Spleen (tissue), 11 donors: ENCODE measurements at regions not wholly inside any gene's neighbourhood (a gene's known extent, or its start where the extent isn't known, plus 50 kb on each side); places are given as distances from the start of the nearest gene placed in this dataset.

Source experiments
- DNase-seq: peaks from one replicate; pipeline ENCODE4 v3.0.0-alpha.2; 2020
- H3K27ac ChIP-seq, 8 donors: fragments of 200-600 bp; sonication (generic) in 7 of 8; 1 replicate in 4 of 8; 2 replicates in 4 of 8; pipeline versions ENCODE4 v1.5.0 to v1.8.0; 2016 to 2021; ENCODE audit warnings: inconsistent platforms in 4 of 8, mild to moderate bottlenecking in 4 of 8, moderate library complexity in 1 of 8
- H3K27me3 ChIP-seq, 7 donors: fragments of 200-600 bp; sonication (generic) in 6 of 7; replicated peaks in 1 of 7; 1 replicate in 4 of 7; 2 replicates in 3 of 7; pipeline versions ENCODE4 v1.5.0 to v1.8.0; 2016 to 2021; ENCODE audit warnings: inconsistent platforms in 3 of 7, mild to moderate bottlenecking in 1 of 7
- H3K36me3 ChIP-seq, 6 donors: fragments of 200-600 bp; sonication (generic) in 5 of 6; 1 replicate in 4 of 6; 2 replicates in 2 of 6; pipeline versions ENCODE4 v1.5.0 to v1.8.0; 2016 to 2021; ENCODE audit warnings: inconsistent platforms in 2 of 6
- H3K4me1 ChIP-seq, 6 donors: fragments of 200-600 bp; sonication (generic) in 5 of 6; 1 replicate in 3 of 6; 2 replicates in 3 of 6; pipeline versions ENCODE4 v1.5.0 to v1.8.0; 2016 to 2021; ENCODE audit warnings: inconsistent platforms in 3 of 6
- H3K4me3 ChIP-seq, 8 donors: fragments of 200-600 bp; sonication (generic) in 7 of 8; 1 replicate in 4 of 8; 2 replicates in 4 of 8; pipeline versions ENCODE4 v1.5.0 to v1.8.0; 2016 to 2021; ENCODE audit warnings: inconsistent platforms in 4 of 8, mild to moderate bottlenecking in 4 of 8, moderate library complexity in 2 of 8
- H3K9me3 ChIP-seq, 8 donors: fragments of 200-600 bp; sonication (generic) in 7 of 8; 1 replicate in 4 of 8; 2 replicates in 4 of 8; pipeline versions ENCODE4 v1.5.0 to v1.8.0; 2016 to 2021; ENCODE audit warnings: inconsistent platforms in 4 of 8
- CTCF ChIP-seq, 11 experiments: fragments of 200-600 bp in 7 of 11; fragments of 450-650 bp in 4 of 11; sonication (generic) in 4 of 11; IDR thresholded peaks in 8 of 11; conservative IDR thresholded peaks in 3 of 11; 1 replicate in 7 of 11; 2 replicates in 4 of 11; pipeline versions ENCODE4 v1.4.0 to v1.8.0; 2016 to 2021; ENCODE audit warnings: antibody characterized with exemption in 11 of 11, inconsistent platforms in 4 of 11, mild to moderate bottlenecking in 1 of 11
- POLR2A ChIP-seq, 3 donors: fragments of 450-650 bp; IDR thresholded peaks; one replicate each; pipeline ENCODE4 v1.5.1; 2017; ENCODE audit warnings: antibody characterized with exemption in 3 of 3, mild to moderate bottlenecking in 1 of 3
- POLR2AphosphoS5 ChIP-seq, 3 donors: sonication (generic); formaldehyde crosslinking; IDR thresholded peaks; one replicate each; pipeline ENCODE4 v1.5.1; 2017; ENCODE audit warnings: antibody characterized with exemption in 3 of 3
- WGBS, 5 donors: extraction: QIAGEN DNeasy Blood & Tissue Kit in 3 of 5; methylation state at CpG; one replicate each; pipeline versions ENCODE4 v1.1.5 to v1.1.7; 2013 to 2018; 5-methylcytosine and 5-hydroxymethylcytosine counted together
- intact Hi-C: fragments of 100-400 bp; cut with DNase I; formaldehyde crosslinking; loops from one replicate; pipeline ENCODE4 v1.15.0; 2023; ENCODE audit warnings: low total_unique reads
- donor health status: healthy with polysubstance abuse.
- donor health status: DM: no; HTN: no; CAD: no; lungs with moderate emphysema.
- donor health status: DM: no; HTN: no; CAD: no.
- donor health status: Bipolar disorder and iron deficiency.
- donor health status: healthy.
- donor health status: DM: no; HTN: no; CAD: no.
- donor health status: DM: yes; HTN: yes; CAD: no.

- peak; percentile 51 for DNase-seq
- intact Hi-C loops: no loop called here
- Histone ChIP-seq H3K27ac (no peak overlapping the region), H3K4me1 (no peaks in the 10 kb centered on the region), H3K27me3 (no peaks in the 10 kb centered on the region), H3K36me3 (no peaks in the 10 kb centered on the region), H3K9me3 (peaks cover 0 to 14% (median 0%) of the 10 kb centered on the region in 8 donors), H3K4me3 (no peak overlapping the region)
- WGBS, 5 donors: 87 to 96% (median 90%) methylated on average over 13 to 24 of the region's 24 CpGs
- no peak for TF ChIP-seq POLR2AphosphoS5 (IDR thresholded peaks at IDR 0.05)
- no peak for TF ChIP-seq POLR2A (IDR thresholded peaks at IDR 0.05)
- TF ChIP-seq CTCF (IDR thresholded peaks at IDR 0.05 in 8 of 11, conservative IDR thresholded peaks at IDR 0.05 in 3 of 11): no peak
Observed at GRCh38 chr2:34991508-34992274, 1363.9 kb upstream of the CRIM1 start.

- no peaks in the 10 kb centered on the region for H3K4me1 ChIP-seq
- no peak overlapping the region for H3K4me3 ChIP-seq
- H3K36me3 ChIP-seq: no peaks in the 10 kb centered on the region
- peaks cover 0 to 25% (median 7%) of the 10 kb centered on the region in 8 donors for H3K9me3 ChIP-seq
- H3K27me3 ChIP-seq: no peaks in the 10 kb centered on the region
- intact Hi-C loops: no loop called here
- no peak for TF ChIP-seq POLR2AphosphoS5 (IDR thresholded peaks at IDR 0.05)
- H3K27ac ChIP-seq: no peak overlapping the region
- DNase-seq: no peak
Observed at GRCh38 chr2:34985474-34985873, 1370.1 kb upstream of the CRIM1 start.

- DNase-seq: no peak
- 66 to 86% (median 79%) methylated on average over 1 of the region's 1 CpG for WGBS, 5 donors
- Histone ChIP-seq H3K27ac (no peak overlapping the region), H3K27me3 (no peaks in the 10 kb centered on the region), H3K36me3 (no peaks in the 10 kb centered on the region), H3K4me1 (no peaks in the 10 kb centered on the region), H3K9me3 (peaks cover 0 to 25% (median 7%) of the 10 kb centered on the region in 8 donors), H3K4me3 (no peak overlapping the region)
- intact Hi-C loops: no loop called here
- TF ChIP-seq POLR2AphosphoS5 (IDR thresholded peaks at IDR 0.05) (no peak), POLR2A (IDR thresholded peaks at IDR 0.05) (no peak), CTCF (IDR thresholded peaks at IDR 0.05 in 8 of 11, conservative IDR thresholded peaks at IDR 0.05 in 3 of 11) (no peak)
Observed at GRCh38 chr2:34980689-34981088, 1374.9 kb upstream of the CRIM1 start.

GRCh38 chr2:34979148-34979547 lies 1376.4 kb upstream of the CRIM1 start:
- intact Hi-C loops: no loop called here
- TF ChIP-seq POLR2A (IDR thresholded peaks at IDR 0.05) (no peak), CTCF (IDR thresholded peaks at IDR 0.05 in 8 of 11, conservative IDR thresholded peaks at IDR 0.05 in 3 of 11) (no peak), POLR2AphosphoS5 (IDR thresholded peaks at IDR 0.05) (no peak)
- H3K36me3 ChIP-seq: no peaks in the 10 kb centered on the region
- no peak for DNase-seq
- 72 to 87% (median 84%) methylated on average over 8 of the region's 8 CpGs for WGBS, 5 donors
- H3K4me3 ChIP-seq: no peak overlapping the region
- no peaks in the 10 kb centered on the region for H3K27me3 ChIP-seq
- H3K4me1 ChIP-seq: no peaks in the 10 kb centered on the region
- H3K27ac ChIP-seq: no peak overlapping the region
- peaks cover 0 to 21% (median 2%) of the 10 kb centered on the region in 8 donors for H3K9me3 ChIP-seq
